ENCODE measurements at regions not wholly inside any gene's neighbourhood (a gene's known extent, or its start where the extent isn't known, plus 50 kb on each side); places are given as distances from the start of the nearest gene placed in this dataset.

DNA sequence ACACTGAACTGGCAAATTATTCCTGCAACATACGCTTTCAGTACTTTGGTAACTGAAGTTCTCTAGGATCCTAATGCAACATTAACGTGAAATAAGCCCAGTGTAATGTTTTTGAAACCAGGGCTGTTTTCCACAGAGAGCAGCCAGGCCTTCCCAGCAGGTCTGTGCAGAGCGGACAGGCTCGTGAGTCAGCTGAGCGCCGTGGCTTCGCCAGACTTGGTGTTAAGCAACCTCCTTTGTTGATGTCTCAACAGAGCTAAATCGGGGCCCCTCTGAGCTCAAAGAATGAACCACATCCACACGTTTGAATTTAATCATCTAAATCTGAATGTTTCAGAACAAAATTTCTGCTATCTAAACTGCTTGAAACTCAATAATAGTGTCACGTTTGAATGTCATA is 181.8 kb upstream of the FMN2 start:
- Mint-ChIP-seq H3K27me3 (peaks cover 0 to 2% of the 10 kb centered on the region in 2 donors), H3K9me3 (peaks cover 0 to 2% (median 0%) of the 10 kb centered on the region in 8 donors), H3K36me3 (no peaks in the 10 kb centered on the region), H3K27ac (no peak overlapping the region), H3K4me1 (no peaks in the 10 kb centered on the region), H3K4me3 (no peak overlapping the region)
- intact Hi-C loops (cut with micrococcal nuclease), result no loop called here
- H3K4me1 ChIP-seq (ENCODE audit: insufficient read depth, low read length), result no peaks in the 10 kb centered on the region
- H3K4me3 ChIP-seq (ENCODE audit: low read length in 2 of 2), result no peak overlapping the region
- ChIA-PET CTCF (ENCODE audit: partially characterized antibody) (interaction anchor here (1.2 kb wide), 1 partner anchor 12 kb away, joined by 3 read pairs; no protein-coding TSS in a partner anchor), POLR2A (ENCODE audit: partially characterized antibody) (no interaction called here)
- H3K27ac ChIP-seq (ENCODE audit: low read depth, low read length), result no peak overlapping the region
- no peak for DNase-seq
- H3K27me3 ChIP-seq (ENCODE audit: insufficient read depth, low read length), result no peaks in the 10 kb centered on the region
- H3K9me3 ChIP-seq (ENCODE audit: control insufficient read depth in 1 of 2, low read length in 2 of 2), result no peaks in the 10 kb centered on the region
- no peaks in the 10 kb centered on the region for H3K36me3 ChIP-seq (ENCODE audit: insufficient read depth, low read length)

DNA sequence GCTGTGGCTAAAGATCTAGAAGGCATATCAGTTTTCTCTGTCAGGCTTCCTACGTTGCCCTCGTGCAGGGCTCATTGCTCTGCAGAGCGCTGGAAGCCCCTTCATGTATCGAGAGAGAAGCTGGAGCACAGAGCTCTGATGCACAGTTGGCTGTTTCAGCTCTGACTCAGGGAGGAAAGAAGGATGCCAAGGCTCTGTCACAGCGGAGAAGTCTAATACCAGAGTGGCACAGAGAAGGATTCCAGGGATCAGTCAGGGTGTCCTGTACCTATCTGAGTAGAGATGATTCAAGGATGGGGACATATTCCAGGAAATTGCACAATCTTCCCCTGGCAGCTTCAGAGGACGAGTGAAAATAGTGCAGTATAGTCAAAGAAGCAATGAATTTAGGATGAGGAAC is 179.2 kb upstream of the FMN2 start:
- Mint-ChIP-seq H3K36me3 (no peaks in the 10 kb centered on the region), H3K4me1 (no peaks in the 10 kb centered on the region), H3K4me3 (no peak overlapping the region), H3K27me3 (peaks cover 3 to 8% of the 10 kb centered on the region in 2 donors), H3K27ac (no peak overlapping the region), H3K9me3 (peaks cover 0 to 2% (median 0%) of the 10 kb centered on the region in 8 donors)
- no peak overlapping the region for H3K4me3 ChIP-seq (ENCODE audit: low read length in 2 of 2)
- no peak for DNase-seq
- no peaks in the 10 kb centered on the region for H3K36me3 ChIP-seq (ENCODE audit: insufficient read depth, low read length)
- H3K27me3 ChIP-seq (ENCODE audit: insufficient read depth, low read length), result no peaks in the 10 kb centered on the region
- no peak overlapping the region for H3K27ac ChIP-seq (ENCODE audit: low read depth, low read length)
- POLR2A ChIA-PET (ENCODE audit: partially characterized antibody), result no interaction called here
- intact Hi-C loops (cut with micrococcal nuclease), result no loop called here
- no peaks in the 10 kb centered on the region for H3K4me1 ChIP-seq (ENCODE audit: insufficient read depth, low read length)
- no peaks in the 10 kb centered on the region for H3K9me3 ChIP-seq (ENCODE audit: control insufficient read depth in 1 of 2, low read length in 2 of 2)
- CTCF ChIA-PET (ENCODE audit: partially characterized antibody), result no interaction called here

DNA sequence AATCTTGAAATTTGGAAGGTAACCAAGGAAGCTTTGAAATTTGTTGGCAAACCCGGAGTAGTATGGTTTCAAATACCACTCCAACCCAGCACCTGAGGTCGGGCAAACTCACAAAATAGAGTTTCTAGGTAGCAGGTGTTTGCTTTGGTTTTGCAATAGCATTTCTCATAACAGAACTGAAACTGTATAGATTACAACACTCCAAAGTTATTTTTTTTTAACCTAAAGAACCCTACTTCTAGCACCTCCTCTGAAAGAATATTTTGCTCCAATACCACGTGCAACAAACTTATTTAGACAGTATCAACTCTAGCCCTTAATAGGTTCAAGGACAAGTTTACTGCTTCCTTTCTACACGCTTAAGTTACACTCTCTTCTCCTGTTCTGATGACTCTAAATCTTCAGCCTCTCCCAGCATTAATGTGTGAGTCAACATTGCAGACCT is 178.5 kb upstream of the FMN2 start:
- peaks cover 0 to 2% (median 0%) of the 10 kb centered on the region in 8 donors for H3K9me3 Mint-ChIP-seq
- Histone ChIP-seq H3K36me3 (ENCODE audit: insufficient read depth, low read length) (no peaks in the 10 kb centered on the region), H3K27me3 (ENCODE audit: insufficient read depth, low read length) (no peaks in the 10 kb centered on the region), H3K4me1 (ENCODE audit: insufficient read depth, low read length) (no peaks in the 10 kb centered on the region), H3K4me3 (ENCODE audit: low read length in 2 of 2) (no peak overlapping the region), H3K9me3 (ENCODE audit: control insufficient read depth in 1 of 2, low read length in 2 of 2) (no peaks in the 10 kb centered on the region), H3K27ac (ENCODE audit: low read depth, low read length) (no peak overlapping the region)
- no peak overlapping the region for H3K27ac Mint-ChIP-seq
- intact Hi-C loops (cut with micrococcal nuclease), result no loop called here
- POLR2A ChIA-PET (ENCODE audit: partially characterized antibody), result no interaction called here
- no peaks in the 10 kb centered on the region for H3K36me3 Mint-ChIP-seq
- DNase-seq, result no peak
- no peak overlapping the region for H3K4me3 Mint-ChIP-seq
- no peaks in the 10 kb centered on the region for H3K4me1 Mint-ChIP-seq
- CTCF ChIA-PET (ENCODE audit: partially characterized antibody), result no interaction called here
- peaks cover 3 to 8% of the 10 kb centered on the region in 2 donors for H3K27me3 Mint-ChIP-seq

DNA sequence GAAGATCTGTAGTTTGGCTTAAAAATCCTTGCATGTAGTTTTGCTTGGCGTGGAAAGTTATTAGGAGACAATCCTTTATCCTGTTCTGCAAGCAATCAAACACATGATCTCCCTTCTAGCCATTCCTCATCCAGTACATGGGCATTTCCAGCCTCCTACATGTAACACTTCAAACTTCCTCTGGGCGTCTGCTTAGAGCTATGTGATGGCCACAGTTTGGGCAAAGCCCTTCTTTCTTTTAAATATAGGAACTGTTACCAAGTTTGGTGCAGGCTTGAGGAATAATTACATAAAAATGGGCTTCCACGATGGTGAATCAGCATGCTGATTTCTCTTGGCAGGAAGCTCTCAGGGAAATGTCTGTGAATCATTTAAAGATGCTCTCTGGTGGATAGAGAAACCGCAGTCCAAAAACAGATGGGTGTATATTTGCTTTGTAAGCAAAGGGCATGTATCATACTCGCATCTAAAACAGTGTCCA is 176.9 kb upstream of the FMN2 start:
- peaks cover 3 to 9% of the 10 kb centered on the region in 2 donors for H3K27me3 Mint-ChIP-seq
- ChIA-PET CTCF (ENCODE audit: partially characterized antibody) (no interaction called here), POLR2A (ENCODE audit: partially characterized antibody) (no interaction called here)
- Histone ChIP-seq H3K4me3 (ENCODE audit: low read length in 2 of 2) (no peak overlapping the region), H3K4me1 (ENCODE audit: insufficient read depth, low read length) (no peaks in the 10 kb centered on the region), H3K27ac (ENCODE audit: low read depth, low read length) (no peak overlapping the region), H3K27me3 (ENCODE audit: insufficient read depth, low read length) (no peaks in the 10 kb centered on the region), H3K36me3 (ENCODE audit: insufficient read depth, low read length) (no peaks in the 10 kb centered on the region), H3K9me3 (ENCODE audit: control insufficient read depth in 1 of 2, low read length in 2 of 2) (no peaks in the 10 kb centered on the region)
- no peaks in the 10 kb centered on the region for H3K4me1 Mint-ChIP-seq
- no peak for DNase-seq
- H3K9me3 Mint-ChIP-seq, result peaks cover 0 to 8% (median 0%) of the 10 kb centered on the region in 8 donors
- no peak overlapping the region for H3K27ac Mint-ChIP-seq
- intact Hi-C loops (cut with micrococcal nuclease), result no loop called here
- no peaks in the 10 kb centered on the region for H3K36me3 Mint-ChIP-seq
- no peak overlapping the region for H3K4me3 Mint-ChIP-seq

DNA sequence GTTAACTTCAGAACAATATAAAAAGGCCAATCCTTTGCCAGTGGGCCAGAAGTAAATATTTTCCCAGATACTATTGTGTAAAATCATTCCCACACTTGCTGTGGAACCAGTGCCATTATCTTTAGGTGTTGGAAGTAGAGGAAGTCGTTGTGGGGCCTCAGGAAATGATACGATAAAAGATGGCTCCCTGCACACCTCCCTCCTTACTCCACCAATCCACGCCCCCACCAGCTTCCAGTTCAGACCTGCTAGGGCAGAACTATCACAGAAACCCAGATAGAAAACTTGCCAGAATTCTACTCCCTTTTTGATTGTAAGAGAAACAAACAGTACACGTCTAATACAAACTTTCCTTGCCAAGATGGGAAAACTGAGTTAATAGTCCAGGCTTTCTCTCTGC is 173.0 kb upstream of the FMN2 start:
- Histone ChIP-seq H3K9me3 (ENCODE audit: control insufficient read depth in 1 of 2, low read length in 2 of 2) (no peaks in the 10 kb centered on the region), H3K27ac (ENCODE audit: low read depth, low read length) (no peak overlapping the region), H3K27me3 (ENCODE audit: insufficient read depth, low read length) (no peaks in the 10 kb centered on the region), H3K36me3 (ENCODE audit: insufficient read depth, low read length) (no peaks in the 10 kb centered on the region), H3K4me1 (ENCODE audit: insufficient read depth, low read length) (no peaks in the 10 kb centered on the region), H3K4me3 (ENCODE audit: low read length in 2 of 2) (no peak overlapping the region)
- Mint-ChIP-seq H3K4me1 (no peaks in the 10 kb centered on the region), H3K9me3 (peaks cover 0 to 6% (median 0%) of the 10 kb centered on the region in 8 donors), H3K4me3 (no peak overlapping the region), H3K36me3 (no peaks in the 10 kb centered on the region), H3K27me3 (peaks cover 6 to 9% of the 10 kb centered on the region in 2 donors), H3K27ac (no peak overlapping the region)
- ChIA-PET POLR2A (ENCODE audit: partially characterized antibody) (no interaction called here), CTCF (ENCODE audit: partially characterized antibody) (interaction anchor here (1.6 kb wide), 1 partner anchor 21 kb away, joined by 4 read pairs; no protein-coding TSS in a partner anchor)
- DNase-seq, result no peak
- intact Hi-C loops (cut with micrococcal nuclease), result no loop called here

DNA sequence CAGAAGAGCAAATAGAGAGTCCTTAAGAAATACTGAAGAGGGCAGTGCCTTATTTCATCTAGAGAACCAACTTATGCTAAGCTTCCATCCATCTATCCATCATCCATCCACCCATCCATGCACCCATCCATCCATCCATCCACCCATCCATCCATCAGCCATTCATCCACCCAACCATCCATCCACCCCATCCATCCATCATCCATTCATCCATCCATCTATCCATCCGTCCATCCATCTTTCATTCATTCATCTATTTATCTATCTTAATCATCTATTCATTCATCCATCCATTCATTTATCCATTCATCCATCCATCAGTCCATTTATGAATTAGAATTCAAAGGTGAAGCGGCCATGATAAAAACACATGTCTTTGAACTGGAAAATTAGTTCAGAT is 171.5 kb upstream of the FMN2 start:
- POLR2A ChIA-PET (ENCODE audit: partially characterized antibody), result no interaction called here
- CTCF ChIA-PET (ENCODE audit: partially characterized antibody), result no interaction called here
- no peak overlapping the region for H3K4me3 Mint-ChIP-seq
- H3K4me1 Mint-ChIP-seq, result no peaks in the 10 kb centered on the region
- H3K27ac Mint-ChIP-seq, result no peak overlapping the region
- H3K36me3 Mint-ChIP-seq, result no peaks in the 10 kb centered on the region
- peaks cover 6 to 7% of the 10 kb centered on the region in 2 donors for H3K27me3 Mint-ChIP-seq
- H3K9me3 Mint-ChIP-seq, result peaks cover 0 to 6% (median 0%) of the 10 kb centered on the region in 8 donors
- DNase-seq, result no peak
- Histone ChIP-seq H3K4me1 (ENCODE audit: insufficient read depth, low read length) (no peaks in the 10 kb centered on the region), H3K27me3 (ENCODE audit: insufficient read depth, low read length) (no peaks in the 10 kb centered on the region), H3K36me3 (ENCODE audit: insufficient read depth, low read length) (no peaks in the 10 kb centered on the region), H3K4me3 (ENCODE audit: low read length in 2 of 2) (no peak overlapping the region), H3K9me3 (ENCODE audit: control insufficient read depth in 1 of 2, low read length in 2 of 2) (no peaks in the 10 kb centered on the region), H3K27ac (ENCODE audit: low read depth, low read length) (no peak overlapping the region)
- intact Hi-C loops (cut with micrococcal nuclease), result no loop called here

DNA sequence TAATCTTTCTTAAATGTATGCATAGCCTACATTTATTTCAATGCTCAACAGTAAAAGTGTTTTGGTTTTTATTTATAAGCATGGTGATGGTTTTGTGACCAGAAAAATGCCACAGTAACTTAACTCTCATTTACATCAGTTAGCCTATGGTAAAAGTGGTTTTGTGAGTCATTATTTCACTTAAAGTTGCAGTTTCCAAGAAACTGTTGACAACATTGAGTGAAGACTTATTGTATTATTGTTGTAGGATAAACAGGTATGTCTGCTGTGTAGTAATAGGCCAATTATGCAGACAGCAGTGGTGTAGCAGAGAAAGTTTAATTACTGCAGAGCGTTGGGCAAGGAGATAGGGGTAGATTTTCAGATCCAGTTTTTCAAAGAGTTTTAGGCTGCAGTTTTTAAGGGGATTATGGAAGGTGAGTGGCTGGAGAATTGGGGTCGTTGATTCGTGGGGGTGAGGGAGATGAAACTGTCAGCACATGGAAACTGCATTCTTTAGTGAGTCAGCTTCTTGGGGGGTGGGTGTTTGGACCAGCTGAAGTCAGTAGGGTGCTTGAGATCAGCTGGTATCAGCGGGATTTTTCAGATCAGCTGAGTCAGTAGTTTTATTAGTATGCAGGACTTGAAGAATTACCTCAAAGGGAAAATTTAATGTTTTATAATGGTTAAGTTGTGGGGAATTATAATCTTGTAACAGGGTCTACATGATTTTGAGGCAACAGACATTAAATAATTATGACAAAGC is 168.7 kb upstream of the FMN2 start:
- DNase-seq, result no peak
- intact Hi-C loops (cut with micrococcal nuclease), result no loop called here
- no peak overlapping the region for H3K27ac Mint-ChIP-seq

More for the DNA sequence above, 168.7 kb upstream of the FMN2 start:
- Histone ChIP-seq H3K27me3 (ENCODE audit: insufficient read depth, low read length) (no peaks in the 10 kb centered on the region), H3K36me3 (ENCODE audit: insufficient read depth, low read length) (no peaks in the 10 kb centered on the region), H3K4me3 (ENCODE audit: low read length in 2 of 2) (no peak overlapping the region), H3K9me3 (ENCODE audit: control insufficient read depth in 1 of 2, low read length in 2 of 2) (no peaks in the 10 kb centered on the region), H3K27ac (ENCODE audit: low read depth, low read length) (no peak overlapping the region), H3K4me1 (ENCODE audit: insufficient read depth, low read length) (no peaks in the 10 kb centered on the region)
- peaks cover 0 to 6% (median 0%) of the 10 kb centered on the region in 8 donors for H3K9me3 Mint-ChIP-seq
- CTCF ChIA-PET (ENCODE audit: partially characterized antibody), result no interaction called here
- H3K36me3 Mint-ChIP-seq, result no peaks in the 10 kb centered on the region
- H3K4me1 Mint-ChIP-seq, result no peaks in the 10 kb centered on the region
- peaks cover 3% of the 10 kb centered on the region in 2 donors for H3K27me3 Mint-ChIP-seq
- POLR2A ChIA-PET (ENCODE audit: partially characterized antibody), result no interaction called here
- no peak overlapping the region for H3K4me3 Mint-ChIP-seq

Data from CD4-positive, alpha-beta memory T cell (primary cell).